ENCODE measurements at regions not wholly inside any gene's neighbourhood (a gene's known extent, or its start where the extent isn't known, plus 50 kb on each side); places are given as distances from the start of the nearest gene placed in this dataset.
"Not testable (repeated sequence)": the region's sequence is repeated elsewhere in the genome, so short reads cannot be mapped to it uniquely, and the experiment has no call there.

GRCh38 chr2:59756150-59756549 lies 797.3 kb downstream of the BCL11A start:
- no peaks in the 10 kb centered on the region for H3K9me3 ChIP-seq
- DNase-seq (no peak), ATAC-seq (peak; percentile 61)
- H3K36me3 ChIP-seq (ENCODE audit: low read depth): no peaks in the 10 kb centered on the region
- TF ChIP-seq CTCF (IDR thresholded peaks at IDR 0.05): no peak
- no peaks in the 10 kb centered on the region for H3K4me1 ChIP-seq (ENCODE audit: low read depth)
- intact Hi-C loops (cut with DNase I, micrococcal nuclease): no loop called here
- H3K4me3 ChIP-seq: no peak overlapping the region

- DNase-seq (peak in 1 of 3 donors; percentile 4), ATAC-seq (no peak)
- no peaks in the 10 kb centered on the region for H3K9me3 ChIP-seq
- intact Hi-C loops (cut with DNase I, micrococcal nuclease): no loop called here
- H3K4me3 ChIP-seq: no peak overlapping the region
- H3K36me3 ChIP-seq (ENCODE audit: low read depth): no peaks in the 10 kb centered on the region
- no peak for TF ChIP-seq CTCF (IDR thresholded peaks at IDR 0.05)
- H3K4me1 ChIP-seq (ENCODE audit: low read depth): no peaks in the 10 kb centered on the region
Observed at GRCh38 chr2:59754011-59754735, 799.3 kb downstream of the BCL11A start.

GRCh38 chr2:59752512-59752911 lies 800.9 kb downstream of the BCL11A start:
- Histone ChIP-seq H3K4me1 (ENCODE audit: low read depth) (no peaks in the 10 kb centered on the region), H3K9me3 (no peaks in the 10 kb centered on the region), H3K36me3 (ENCODE audit: low read depth) (no peaks in the 10 kb centered on the region), H3K4me3 (no peak overlapping the region)
- no peak for ATAC-seq
- TF ChIP-seq CTCF (IDR thresholded peaks at IDR 0.05): no peak
- DNase-seq: no peak
- intact Hi-C loops (cut with DNase I, micrococcal nuclease): no loop called here

- TF ChIP-seq CTCF (IDR thresholded peaks at IDR 0.05): no peak
- ATAC-seq (no peak), DNase-seq (no peak)
- Histone ChIP-seq H3K4me3 (no peak overlapping the region), H3K4me1 (ENCODE audit: low read depth) (no peaks in the 10 kb centered on the region), H3K36me3 (ENCODE audit: low read depth) (no peaks in the 10 kb centered on the region), H3K9me3 (no peaks in the 10 kb centered on the region)
- intact Hi-C loops (cut with DNase I, micrococcal nuclease): no loop called here
Observed at GRCh38 chr2:59752071-59752470, 801.4 kb downstream of the BCL11A start.

GRCh38 chr2:59751214-59751613 lies 802.2 kb downstream of the BCL11A start:
- intact Hi-C loops (cut with DNase I, micrococcal nuclease): not testable (repeated sequence)

GRCh38 chr2:59746291-59746690 lies 807.2 kb downstream of the BCL11A start:
- ATAC-seq: no peak
- H3K4me3 ChIP-seq: no peak overlapping the region
- no peaks in the 10 kb centered on the region for H3K9me3 ChIP-seq
- H3K36me3 ChIP-seq (ENCODE audit: low read depth): no peaks in the 10 kb centered on the region
- DNase-seq: no peak
- intact Hi-C loops (cut with DNase I, micrococcal nuclease): no loop called here
- H3K4me1 ChIP-seq (ENCODE audit: low read depth): no peaks in the 10 kb centered on the region
- TF ChIP-seq CTCF (IDR thresholded peaks at IDR 0.05): no peak

More at GRCh38 chr2:59751214-59751613, 802.2 kb downstream of the BCL11A start:
- ATAC-seq; H3K9me3 ChIP-seq; H3K4me3 ChIP-seq; DNase-seq; H3K36me3 ChIP-seq (ENCODE audit: low read depth); H3K4me1 ChIP-seq (ENCODE audit: low read depth): not testable (repeated sequence)
